Activated CD4-positive, alpha-beta T cell treated with anti-CD3 and anti-CD28 coated beads for 36 hours (primary cell): ENCODE measurements at regions not wholly inside any gene's neighbourhood (a gene's known extent, or its start where the extent isn't known, plus 50 kb on each side); places are given as distances from the start of the nearest gene placed in this dataset.

Experiments used
- ATAC-seq: fragments of 200-7000 bp; cut with Tn5 transposase; one replicate; pipeline ENCODE4 v1.10.0; 2021; ENCODE audit warnings: mild to moderate bottlenecking, moderate library complexity
- CTCF ChIA-PET: fragments of 350-600 bp; sonication (Branson Sonifier 250); formaldehyde crosslinking; loops from one replicate; lab custom pipeline; 2021; ENCODE audit warnings: antibody characterized with exemption; lab: Charles Lee
- POLR2A ChIA-PET: fragments of 350-600 bp; sonication (Branson Sonifier 250); formaldehyde crosslinking; loops from one replicate; lab custom pipeline; 2021; ENCODE audit warnings: antibody characterized with exemption, inconsistent platforms; lab: Charles Lee
- DNase-seq: peaks from one replicate; pipeline ENCODE4 v3.0.0-alpha.2; 2020
- H3K27ac Mint-ChIP-seq: one replicate; pipeline ENCODE4 v1.8.0; 2021; ENCODE audit warnings: mixed read lengths
- H3K27me3 Mint-ChIP-seq: one replicate; pipeline ENCODE4 v1.8.0; 2021; ENCODE audit warnings: mixed read lengths
- H3K36me3 Mint-ChIP-seq: one replicate; pipeline ENCODE4 v1.8.0; 2021; ENCODE audit warnings: low read depth, mixed read lengths
- H3K4me1 Mint-ChIP-seq: one replicate; pipeline ENCODE4 v1.8.0; 2021; ENCODE audit warnings: mixed read lengths
- H3K4me3 Mint-ChIP-seq: one replicate; pipeline ENCODE4 v1.8.0; 2021; ENCODE audit warnings: mild to moderate bottlenecking, moderate library complexity, mixed read lengths
- H3K9me3 Mint-ChIP-seq: one replicate; pipeline ENCODE4 v1.8.0; 2021; ENCODE audit warnings: low read depth, mixed read lengths
- intact Hi-C, 2 experiments: fragments of 100-400 bp; cut with DNase I in 1 of 2; cut with micrococcal nuclease in 1 of 2; formaldehyde crosslinking; loops; one replicate each; pipeline versions ENCODE4 v1.14.2 to v1.15.1; 2022 to 2024; cut with DNase I, micrococcal nuclease

DNA sequence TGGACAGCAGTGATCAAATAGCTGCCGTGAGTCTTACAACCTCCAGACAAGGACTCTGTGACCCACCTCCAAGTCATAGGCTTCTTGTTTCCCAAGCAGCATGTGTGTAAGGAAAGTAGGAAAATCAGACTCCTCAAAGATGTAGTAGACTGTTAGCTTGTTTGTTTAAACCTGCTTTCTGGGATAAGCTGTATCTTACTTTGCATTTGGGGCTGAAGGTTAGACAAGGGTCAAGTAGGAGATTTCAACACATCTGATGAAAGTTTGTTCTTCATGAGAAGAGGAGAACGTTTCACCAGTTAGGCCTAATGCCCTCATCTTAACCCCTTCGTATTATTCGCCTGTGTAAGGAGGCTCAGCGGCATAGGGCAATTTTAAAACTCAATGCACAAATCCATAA, 756.4 kb upstream of the NR2F2 start:
- H3K36me3 Mint-ChIP-seq = no peaks in the 10 kb centered on the region
- intact Hi-C loops = no loop called here
- H3K4me1 Mint-ChIP-seq = no peaks in the 10 kb centered on the region
- no peak overlapping the region for H3K4me3 Mint-ChIP-seq
- POLR2A ChIA-PET = no interaction called here
- no peak overlapping the region for H3K27ac Mint-ChIP-seq
- no peak for ATAC-seq
- H3K9me3 Mint-ChIP-seq = peaks cover 9% of the 10 kb centered on the region
- DNase-seq = no peak
- H3K27me3 Mint-ChIP-seq = peaks cover 20% of the 10 kb centered on the region
- CTCF ChIA-PET = no interaction called here

- H3K4me3 Mint-ChIP-seq = no peak overlapping the region
- intact Hi-C loops = no loop called here
- peaks cover 15% of the 10 kb centered on the region for H3K27me3 Mint-ChIP-seq
- ChIA-PET POLR2A (no interaction called here), CTCF (no interaction called here)
- DNase-seq = no peak
- H3K4me1 Mint-ChIP-seq = no peaks in the 10 kb centered on the region
- no peaks in the 10 kb centered on the region for H3K9me3 Mint-ChIP-seq
- no peak for ATAC-seq
- H3K27ac Mint-ChIP-seq = no peak overlapping the region
- no peaks in the 10 kb centered on the region for H3K36me3 Mint-ChIP-seq
These were observed 752.6 kb upstream of the NR2F2 start for GRCh38 chr15:95577927-95578326.

DNA sequence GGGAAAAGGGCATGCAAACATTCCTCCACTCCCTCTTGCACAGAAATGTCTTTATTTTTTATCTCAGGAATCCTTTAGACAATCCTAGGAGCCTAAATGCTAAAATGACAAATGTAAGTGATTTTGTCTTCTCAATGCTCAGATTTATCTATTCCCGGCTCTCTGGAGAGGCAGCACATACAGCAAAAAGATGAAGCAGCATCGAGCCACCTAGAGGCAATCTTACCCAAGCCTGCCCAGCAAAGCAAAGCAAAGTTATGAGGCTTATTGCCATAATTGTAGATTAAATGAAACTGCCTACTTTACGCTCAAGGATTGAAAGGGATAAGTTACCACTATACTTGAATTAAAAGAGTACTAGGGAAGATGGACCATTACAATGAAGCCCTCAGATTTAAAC, 750.4 kb upstream of the NR2F2 start:
- H3K36me3 Mint-ChIP-seq = no peaks in the 10 kb centered on the region
- DNase-seq (no peak), ATAC-seq (no peak)
- CTCF ChIA-PET = no interaction called here
- peaks cover 12% of the 10 kb centered on the region for H3K27me3 Mint-ChIP-seq
- POLR2A ChIA-PET = no interaction called here
- H3K4me3 Mint-ChIP-seq = no peak overlapping the region
- H3K4me1 Mint-ChIP-seq = no peaks in the 10 kb centered on the region
- H3K27ac Mint-ChIP-seq = no peak overlapping the region
- no peaks in the 10 kb centered on the region for H3K9me3 Mint-ChIP-seq
- intact Hi-C loops = no loop called here

- Mint-ChIP-seq H3K36me3 (no peaks in the 10 kb centered on the region), H3K27me3 (peaks cover 10% of the 10 kb centered on the region), H3K9me3 (no peaks in the 10 kb centered on the region), H3K4me3 (no peak overlapping the region), H3K27ac (no peak overlapping the region), H3K4me1 (no peaks in the 10 kb centered on the region)
- intact Hi-C loops = no loop called here
- ATAC-seq (no peak), DNase-seq (no peak)
- ChIA-PET CTCF (no interaction called here), POLR2A (no interaction called here)
These were observed 748.9 kb upstream of the NR2F2 start for GRCh38 chr15:95581595-95581994.

- Mint-ChIP-seq H3K36me3 (no peaks in the 10 kb centered on the region), H3K4me1 (no peaks in the 10 kb centered on the region), H3K27ac (no peak overlapping the region), H3K4me3 (no peak overlapping the region), H3K27me3 (peaks cover 6% of the 10 kb centered on the region), H3K9me3 (no peaks in the 10 kb centered on the region)
- DNase-seq = no peak
- POLR2A ChIA-PET = no interaction called here
- ATAC-seq = no peak
- CTCF ChIA-PET = no interaction called here
- intact Hi-C loops = no loop called here
These were observed 746.4 kb upstream of the NR2F2 start for GRCh38 chr15:95584088-95584487.

- no peaks in the 10 kb centered on the region for H3K4me1 Mint-ChIP-seq
- no peaks in the 10 kb centered on the region for H3K9me3 Mint-ChIP-seq
- no peaks in the 10 kb centered on the region for H3K36me3 Mint-ChIP-seq
- POLR2A ChIA-PET = no interaction called here
- H3K27me3 Mint-ChIP-seq = peaks cover 3% of the 10 kb centered on the region
- no peak for DNase-seq
- H3K4me3 Mint-ChIP-seq = no peak overlapping the region
- intact Hi-C loops = no loop called here
- CTCF ChIA-PET = no interaction called here
- H3K27ac Mint-ChIP-seq = no peak overlapping the region
- ATAC-seq = no peak
These were observed 742.4 kb upstream of the NR2F2 start for GRCh38 chr15:95588056-95588455.

DNA sequence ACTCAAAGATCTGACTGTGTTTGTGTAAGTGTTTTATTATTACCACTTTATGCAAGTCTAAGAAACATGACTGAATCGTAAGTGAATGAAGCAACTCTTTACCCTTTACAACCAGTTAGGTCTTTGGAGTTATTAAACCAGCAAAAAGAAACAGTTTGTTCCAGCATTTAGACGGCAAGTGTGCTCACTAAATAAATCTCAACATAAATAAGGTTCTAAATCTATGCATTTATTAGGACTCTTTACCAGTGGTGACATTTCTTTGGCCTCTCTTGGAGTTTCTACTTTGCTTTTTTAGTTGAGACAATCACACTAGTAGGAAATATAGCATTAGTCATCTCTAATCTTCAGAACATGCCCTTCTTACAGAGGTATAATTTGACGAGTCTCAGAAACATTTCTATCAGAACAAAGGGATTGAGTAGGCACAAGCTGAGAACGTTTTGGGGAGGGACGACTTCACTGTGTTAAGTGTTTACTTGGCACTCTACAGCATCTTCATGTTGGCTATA, 739.9 kb upstream of the NR2F2 start:
- intact Hi-C loops = no loop called here
- DNase-seq (no peak), ATAC-seq (peak; percentile 33)
- no peaks in the 10 kb centered on the region for H3K36me3 Mint-ChIP-seq
- no peak overlapping the region for H3K27ac Mint-ChIP-seq
- ChIA-PET CTCF (no interaction called here), POLR2A (no interaction called here)
- no peaks in the 10 kb centered on the region for H3K9me3 Mint-ChIP-seq
- H3K4me3 Mint-ChIP-seq = no peak overlapping the region
- H3K4me1 Mint-ChIP-seq = no peaks in the 10 kb centered on the region
- peaks cover 6% of the 10 kb centered on the region for H3K27me3 Mint-ChIP-seq

DNA sequence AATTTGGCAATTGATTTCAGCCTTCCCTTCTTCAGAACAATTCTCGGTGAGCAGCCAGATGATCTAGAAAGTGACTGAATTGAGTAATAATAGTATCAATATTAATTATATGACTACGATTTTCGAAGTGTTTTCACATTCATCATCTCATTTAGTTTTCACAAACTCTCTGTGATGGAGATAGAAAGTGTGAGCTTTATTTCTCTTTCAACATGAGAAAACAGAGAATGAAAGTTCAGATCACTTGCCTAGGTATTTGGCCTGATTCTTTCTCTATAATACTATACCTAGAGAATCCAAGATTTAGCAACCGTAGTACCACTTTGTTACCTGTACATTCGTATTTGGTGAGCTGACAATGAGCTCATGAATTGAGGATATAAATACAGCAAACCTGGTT, 739.2 kb upstream of the NR2F2 start:
- no peak for DNase-seq
- Mint-ChIP-seq H3K4me1 (no peaks in the 10 kb centered on the region), H3K27me3 (peaks cover 8% of the 10 kb centered on the region), H3K4me3 (no peak overlapping the region), H3K27ac (no peak overlapping the region), H3K36me3 (no peaks in the 10 kb centered on the region), H3K9me3 (no peaks in the 10 kb centered on the region)
- CTCF ChIA-PET = no interaction called here
- POLR2A ChIA-PET = no interaction called here
- intact Hi-C loops = no loop called here
- peak; percentile 12 for ATAC-seq

- H3K4me1 Mint-ChIP-seq = no peaks in the 10 kb centered on the region
- CTCF ChIA-PET = interaction anchor here (0.6 kb wide), 1 partner anchor 356 kb away, joined by 3 read pairs; no protein-coding TSS in a partner anchor
- intact Hi-C loops = no loop called here
These were observed 738.6 kb upstream of the NR2F2 start for GRCh38 chr15:95591886-95592285.

DNA sequence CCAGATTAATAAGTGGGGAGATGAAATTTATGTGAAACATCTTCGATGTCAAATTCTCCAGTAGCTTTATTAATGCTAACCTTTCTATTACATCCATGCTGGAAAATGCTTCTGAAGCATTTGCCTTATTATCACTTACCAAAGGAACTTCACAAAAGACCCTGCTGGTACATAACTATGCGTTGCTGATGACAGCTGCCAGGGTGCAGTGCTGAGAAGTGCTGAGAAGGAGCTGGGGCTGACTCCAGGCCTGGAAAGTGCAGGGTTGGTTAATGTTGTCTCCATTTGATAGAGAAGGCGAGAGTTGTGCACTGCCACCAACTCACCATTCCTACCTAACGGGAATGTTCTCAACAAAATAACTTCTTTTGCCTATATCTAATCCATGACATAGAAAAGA, 736.0 kb upstream of the NR2F2 start:
- Mint-ChIP-seq H3K27me3 (peaks cover 5% of the 10 kb centered on the region), H3K4me3 (no peak overlapping the region), H3K27ac (no peak overlapping the region), H3K4me1 (no peaks in the 10 kb centered on the region), H3K9me3 (no peaks in the 10 kb centered on the region), H3K36me3 (no peaks in the 10 kb centered on the region)
- ChIA-PET CTCF (interaction anchor here (0.5 kb wide), 1 partner anchor 104 kb away, joined by 3 read pairs; no protein-coding TSS in a partner anchor), POLR2A (no interaction called here)
- DNase-seq = no peak
- no peak for ATAC-seq
- intact Hi-C loops = no loop called here

More at GRCh38 chr15:95591886-95592285, 738.6 kb upstream of the NR2F2 start:
- no peak for ATAC-seq
- Mint-ChIP-seq H3K27ac (no peak overlapping the region), H3K9me3 (no peaks in the 10 kb centered on the region), H3K36me3 (no peaks in the 10 kb centered on the region), H3K4me3 (no peak overlapping the region), H3K27me3 (peaks cover 8% of the 10 kb centered on the region)
- no peak for DNase-seq
- POLR2A ChIA-PET = no interaction called here

DNA sequence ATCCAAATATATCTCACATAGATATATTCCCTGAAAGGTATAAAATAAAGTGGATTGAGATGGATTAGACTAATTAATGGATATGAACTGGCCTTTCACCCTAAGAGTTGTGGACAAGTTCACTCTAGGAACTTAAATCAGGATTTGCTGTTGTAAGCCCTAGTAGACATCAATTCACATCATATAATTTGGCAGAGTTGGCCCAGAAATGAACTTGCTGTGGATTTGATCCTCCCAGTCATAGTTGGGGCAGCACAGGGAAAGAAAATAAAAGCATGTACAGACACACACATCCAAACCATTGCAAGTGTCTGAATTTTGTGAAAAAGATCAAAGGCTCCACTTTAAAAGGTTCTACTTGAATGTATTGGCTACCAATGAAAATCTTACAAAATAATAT, 734.7 kb upstream of the NR2F2 start:
- POLR2A ChIA-PET = no interaction called here
- Mint-ChIP-seq H3K4me3 (no peak overlapping the region), H3K36me3 (no peaks in the 10 kb centered on the region), H3K27ac (no peak overlapping the region), H3K9me3 (no peaks in the 10 kb centered on the region), H3K27me3 (peaks cover 7% of the 10 kb centered on the region), H3K4me1 (no peaks in the 10 kb centered on the region)
- no peak for DNase-seq
- CTCF ChIA-PET = no interaction called here
- ATAC-seq = no peak
- intact Hi-C loops = no loop called here

DNA sequence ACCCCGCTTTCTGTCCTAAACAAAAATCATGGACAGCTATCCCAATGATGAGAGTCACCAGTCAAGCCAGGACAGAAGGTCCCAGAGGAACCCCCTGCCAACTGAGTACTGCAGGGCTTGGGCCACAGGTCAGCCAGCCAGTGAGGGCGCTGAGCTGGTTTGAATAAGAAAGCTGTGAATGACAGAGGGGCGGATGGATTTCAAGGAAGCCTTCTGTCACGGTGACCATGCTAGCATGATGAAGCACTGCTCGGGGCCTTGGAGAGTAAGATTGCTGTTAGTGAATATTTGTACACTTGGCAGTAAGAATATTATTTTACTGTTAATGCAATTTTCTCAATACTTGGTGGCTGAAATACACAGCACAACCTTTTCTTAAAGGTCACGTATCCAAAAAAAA, 734.0 kb upstream of the NR2F2 start:
- intact Hi-C loops = no loop called here
- no peak for ATAC-seq
- DNase-seq = no peak
- H3K9me3 Mint-ChIP-seq = no peaks in the 10 kb centered on the region
- no peaks in the 10 kb centered on the region for H3K4me1 Mint-ChIP-seq
- POLR2A ChIA-PET = no interaction called here
- peaks cover 7% of the 10 kb centered on the region for H3K27me3 Mint-ChIP-seq
- H3K4me3 Mint-ChIP-seq = no peak overlapping the region
- no peaks in the 10 kb centered on the region for H3K36me3 Mint-ChIP-seq
- CTCF ChIA-PET = no interaction called here
- H3K27ac Mint-ChIP-seq = no peak overlapping the region
